ENCODE measurements at regions not wholly inside any gene's neighbourhood (a gene's known extent, or its start where the extent isn't known, plus 50 kb on each side); places are given as distances from the start of the nearest gene placed in this dataset.

DNA sequence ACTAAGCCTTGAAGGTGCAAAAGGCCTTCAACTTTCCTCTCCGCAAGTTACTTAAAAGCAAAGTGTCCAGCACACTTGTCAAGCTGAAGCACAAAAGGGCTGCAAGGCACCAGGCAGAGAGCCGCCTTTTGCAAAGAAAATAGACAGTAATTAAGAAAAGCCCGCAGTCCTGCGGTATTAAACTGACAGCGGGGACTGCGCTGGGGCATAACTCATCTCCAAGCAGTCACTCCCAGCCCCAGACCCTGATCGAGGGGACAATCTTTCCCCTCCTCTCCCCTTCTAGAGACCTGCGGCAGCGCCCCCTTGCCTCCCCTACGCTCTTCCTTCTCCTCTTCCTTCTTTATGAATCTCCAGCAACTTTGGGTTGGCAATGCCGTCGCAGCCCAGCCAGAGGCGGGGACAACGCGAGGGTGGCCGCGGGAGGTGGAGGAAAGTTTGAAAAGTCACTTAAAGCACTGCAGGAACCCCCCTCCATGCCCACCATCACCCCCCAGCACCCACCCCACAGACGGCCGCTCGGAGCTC, 200.9 kb upstream of the CAND1 start:
- TF ChIP-seq POLR2A (IDR thresholded peaks at IDR 0.05): no peak
- TF ChIP-seq, protein P1, sequence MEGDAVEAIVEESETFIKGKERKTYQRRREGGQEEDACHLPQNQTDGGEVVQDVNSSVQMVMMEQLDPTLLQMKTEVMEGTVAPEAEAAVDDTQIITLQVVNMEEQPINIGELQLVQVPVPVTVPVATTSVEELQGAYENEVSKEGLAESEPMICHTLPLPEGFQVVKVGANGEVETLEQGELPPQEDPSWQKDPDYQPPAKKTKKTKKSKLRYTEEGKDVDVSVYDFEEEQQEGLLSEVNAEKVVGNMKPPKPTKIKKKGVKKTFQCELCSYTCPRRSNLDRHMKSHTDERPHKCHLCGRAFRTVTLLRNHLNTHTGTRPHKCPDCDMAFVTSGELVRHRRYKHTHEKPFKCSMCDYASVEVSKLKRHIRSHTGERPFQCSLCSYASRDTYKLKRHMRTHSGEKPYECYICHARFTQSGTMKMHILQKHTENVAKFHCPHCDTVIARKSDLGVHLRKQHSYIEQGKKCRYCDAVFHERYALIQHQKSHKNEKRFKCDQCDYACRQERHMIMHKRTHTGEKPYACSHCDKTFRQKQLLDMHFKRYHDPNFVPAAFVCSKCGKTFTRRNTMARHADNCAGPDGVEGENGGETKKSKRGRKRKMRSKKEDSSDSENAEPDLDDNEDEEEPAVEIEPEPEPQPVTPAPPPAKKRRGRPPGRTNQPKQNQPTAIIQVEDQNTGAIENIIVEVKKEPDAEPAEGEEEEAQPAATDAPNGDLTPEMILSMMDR (IDR thresholded peaks at IDR 0.05): no peak

Measured in lower leg skin (tissue), 3 donors.